HG02970 (cell line): ENCODE measurements at regions not wholly inside any gene's neighbourhood (a gene's known extent, or its start where the extent isn't known, plus 50 kb on each side); places are given as distances from the start of the nearest gene placed in this dataset.
"Not testable (repeated sequence)": the region's sequence is repeated elsewhere in the genome, so short reads cannot be mapped to it uniquely, and the experiment has no call there.

Experiments used
- ATAC-seq: cut with Tn5 transposase; IDR thresholded peaks from one replicate; pipeline ENCODE4 v1.9.1; 2021; ENCODE audit warnings: mild to moderate bottlenecking, moderate library complexity, moderate number of reproducible peaks; ENCODE audit not compliant: unreplicated experiment, low FRiP score

DNA sequence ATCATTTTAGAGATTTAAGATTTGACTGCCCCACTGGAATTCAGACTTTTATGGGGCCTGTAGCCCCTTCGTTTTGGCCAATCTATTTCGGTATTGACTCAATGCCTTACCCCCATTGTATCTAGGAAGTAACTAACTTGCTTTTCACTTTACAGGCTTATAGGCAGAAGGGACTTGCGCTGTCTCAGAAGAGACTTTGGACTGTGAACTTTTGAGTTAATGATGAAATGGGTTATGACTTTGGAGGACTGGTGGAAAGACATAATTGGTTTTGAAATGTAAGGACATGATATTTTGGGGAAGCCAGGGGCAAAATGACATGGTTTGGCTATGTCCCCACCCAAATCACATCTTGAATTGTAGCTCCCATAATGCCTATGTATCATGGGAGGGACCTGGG, 463.0 kb upstream of the KLHL1 start:
- ATAC-seq: no peak

DNA sequence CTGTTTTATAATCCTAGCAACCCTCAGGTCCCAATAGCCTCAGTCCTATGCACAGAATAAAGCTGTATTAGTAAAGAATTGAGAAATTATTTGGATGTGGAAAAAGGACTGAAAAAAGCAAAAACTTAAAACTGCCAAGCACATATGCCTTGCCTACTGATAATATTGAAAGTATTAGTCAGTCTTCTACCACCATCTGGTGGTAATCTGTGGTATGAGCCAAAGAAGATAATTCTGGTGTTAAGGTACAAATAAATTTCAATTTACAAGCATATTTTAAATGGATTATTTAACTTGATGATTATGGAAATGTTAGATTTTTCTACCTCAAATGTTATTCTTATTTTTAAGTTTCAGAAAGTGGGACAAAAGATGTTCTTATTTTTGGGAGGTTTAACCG, 460.3 kb upstream of the KLHL1 start:
- ATAC-seq: no peak

GRCh38 chr13:70544706-70545105, 436.5 kb upstream of the KLHL1 start:
- no peak for ATAC-seq

GRCh38 chr13:70541451-70541850, 433.2 kb upstream of the KLHL1 start:
- ATAC-seq: no peak

- ATAC-seq: no peak
Observed at GRCh38 chr13:70534466-70534865, 426.2 kb upstream of the KLHL1 start.

DNA sequence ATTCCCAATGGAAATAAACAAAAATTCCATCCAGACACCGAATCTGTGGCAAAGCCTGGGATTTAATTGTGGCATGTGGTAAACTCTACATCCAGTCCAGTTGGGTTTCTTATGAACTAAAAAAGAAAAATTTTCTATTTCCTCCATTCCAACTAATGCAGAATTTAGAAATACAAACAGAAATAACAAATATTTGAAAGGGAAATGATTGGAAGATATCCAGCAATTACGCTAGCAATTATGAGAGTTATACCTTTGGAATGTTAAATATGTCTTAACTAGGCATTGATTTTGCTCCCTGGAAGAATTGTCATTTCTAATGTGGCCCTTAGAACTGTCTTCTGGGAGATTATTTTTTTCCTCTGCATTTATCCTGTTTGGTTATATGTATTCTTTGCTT, 421.4 kb upstream of the KLHL1 start:
- ATAC-seq: no peak

DNA sequence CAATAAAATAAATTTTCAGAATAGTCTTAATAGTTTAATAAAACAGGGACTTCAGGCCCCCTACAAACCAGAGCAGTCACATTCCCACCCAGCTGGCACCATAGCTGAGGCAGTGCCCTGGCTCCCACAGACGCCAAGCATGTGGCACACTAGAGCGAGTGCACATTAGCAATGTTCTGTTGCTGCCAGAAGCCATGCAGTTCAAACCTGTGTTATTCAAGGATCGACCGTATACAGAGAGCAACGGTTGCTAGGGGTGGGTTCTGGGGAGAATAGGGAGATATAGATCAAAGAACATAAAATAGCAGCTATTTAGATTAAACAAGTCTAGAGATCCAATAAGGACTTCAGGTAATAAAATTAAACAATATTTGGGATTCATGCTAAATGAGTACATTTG, 419.3 kb upstream of the KLHL1 start:
- no peak for ATAC-seq

DNA sequence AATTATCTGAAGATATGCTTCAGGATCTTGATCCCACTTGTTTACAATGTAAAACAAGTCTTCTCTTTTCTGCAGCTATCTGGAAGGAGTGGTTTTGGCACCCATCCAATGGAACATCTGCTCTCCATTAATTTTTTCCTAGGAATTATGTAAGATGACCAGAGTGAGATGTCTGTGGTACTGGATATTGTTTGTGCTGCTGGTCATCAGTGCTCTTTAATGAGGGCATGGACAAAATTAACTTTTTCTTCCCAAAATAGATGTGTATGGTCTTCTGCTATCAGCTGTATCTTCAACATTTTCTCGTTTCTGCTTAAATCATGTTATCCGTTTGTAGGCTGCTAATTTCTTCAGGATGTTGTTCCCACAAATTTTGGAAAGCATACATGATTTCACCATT, 415.4 kb upstream of the KLHL1 start:
- no peak for ATAC-seq

- ATAC-seq: no peak
Observed at GRCh38 chr13:70520275-70521036, 412.2 kb upstream of the KLHL1 start.

DNA sequence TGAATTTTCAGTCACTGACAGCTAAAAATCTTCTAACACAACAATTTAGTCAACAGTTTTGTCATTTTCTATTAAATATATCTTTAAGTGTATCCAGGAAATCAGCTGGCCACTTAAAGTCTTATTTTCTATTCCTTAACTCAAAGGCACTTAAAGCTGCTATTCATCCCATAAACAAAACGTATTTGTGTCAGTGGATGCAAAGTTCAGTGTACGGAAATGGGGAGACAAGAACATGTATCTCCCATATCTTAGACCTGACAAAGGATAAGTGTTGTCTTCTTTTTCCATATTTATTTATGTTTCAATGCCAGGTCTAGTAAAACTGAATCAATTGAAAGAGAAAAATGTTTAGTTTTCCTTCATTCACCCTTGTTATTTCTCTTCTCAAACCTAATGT, 409.8 kb upstream of the KLHL1 start:
- no peak for ATAC-seq

- no peak for ATAC-seq
Observed at GRCh38 chr13:70516226-70516625, 408.0 kb upstream of the KLHL1 start.

DNA sequence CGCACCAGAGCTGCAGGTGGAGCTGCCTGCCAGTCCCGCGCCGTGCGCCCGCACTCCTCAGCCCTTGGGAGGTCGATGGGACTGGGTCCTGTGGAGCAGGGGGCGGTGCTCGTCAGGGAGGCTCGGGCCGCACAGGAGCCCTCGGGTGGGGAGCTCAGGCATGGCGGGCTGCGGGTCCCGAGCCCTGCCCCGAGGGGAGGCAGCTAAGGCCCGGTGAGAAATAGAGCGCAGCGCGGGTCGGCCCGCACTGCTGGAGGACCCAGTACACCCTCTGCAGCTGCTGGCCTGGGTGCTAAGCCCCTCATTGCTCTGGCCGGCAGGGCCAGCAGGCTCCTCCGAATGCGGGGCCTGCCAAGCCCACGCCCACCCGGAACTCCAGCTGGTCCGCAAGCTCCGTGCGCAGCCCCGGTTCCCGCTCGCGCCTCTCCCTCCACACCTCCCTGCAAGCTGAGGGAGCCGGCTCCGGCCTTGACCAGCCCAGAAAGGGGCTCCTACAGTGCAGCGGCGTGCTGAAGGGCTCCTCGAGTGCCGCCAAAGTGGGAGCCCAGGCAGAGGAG, 403.7 kb upstream of the KLHL1 start:
- ATAC-seq: not testable (repeated sequence)

- ATAC-seq: no peak
Observed at GRCh38 chr13:70505809-70506208, 397.6 kb upstream of the KLHL1 start.

DNA sequence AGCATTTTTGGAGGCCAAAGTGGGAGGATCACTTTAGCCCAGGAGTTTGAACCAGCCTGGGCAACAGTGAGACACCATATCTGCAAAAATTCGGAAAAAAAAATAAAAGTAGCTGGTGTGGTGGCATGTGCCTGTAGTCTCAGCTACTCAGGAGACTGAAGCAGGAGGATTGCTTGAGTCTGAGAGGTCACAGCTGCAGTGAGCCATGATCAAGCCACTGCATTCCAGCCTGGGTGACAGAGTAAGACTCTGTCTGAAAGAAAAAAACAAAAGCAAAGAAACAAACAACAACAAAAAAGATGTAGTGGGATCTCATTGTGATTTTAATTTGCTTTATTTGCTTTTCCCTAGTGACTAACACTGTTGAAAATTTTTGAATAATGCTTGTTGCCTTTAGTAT, 394.7 kb upstream of the KLHL1 start:
- ATAC-seq: no peak

GRCh38 chr13:70490320-70490935, 382.2 kb upstream of the KLHL1 start:
- ATAC-seq: no peak

DNA sequence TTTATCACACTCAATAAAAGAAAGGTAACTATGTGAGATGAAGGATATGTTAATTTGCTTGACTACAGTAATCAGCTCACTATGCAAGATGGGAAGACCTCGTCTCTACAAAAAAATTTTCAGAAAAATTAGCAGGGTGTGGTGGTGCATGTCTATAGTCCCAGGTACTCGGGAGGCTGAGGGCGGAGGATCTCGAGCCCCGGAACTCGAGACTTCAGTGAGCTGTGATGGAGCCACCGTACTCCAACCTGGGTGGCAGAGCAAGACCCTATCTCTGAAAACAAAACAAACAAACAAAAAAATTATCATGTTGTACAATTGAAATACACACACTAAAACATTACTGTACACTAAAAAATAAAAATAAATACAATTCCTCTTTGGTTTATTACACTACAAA, 376.7 kb upstream of the KLHL1 start:
- ATAC-seq: no peak

DNA sequence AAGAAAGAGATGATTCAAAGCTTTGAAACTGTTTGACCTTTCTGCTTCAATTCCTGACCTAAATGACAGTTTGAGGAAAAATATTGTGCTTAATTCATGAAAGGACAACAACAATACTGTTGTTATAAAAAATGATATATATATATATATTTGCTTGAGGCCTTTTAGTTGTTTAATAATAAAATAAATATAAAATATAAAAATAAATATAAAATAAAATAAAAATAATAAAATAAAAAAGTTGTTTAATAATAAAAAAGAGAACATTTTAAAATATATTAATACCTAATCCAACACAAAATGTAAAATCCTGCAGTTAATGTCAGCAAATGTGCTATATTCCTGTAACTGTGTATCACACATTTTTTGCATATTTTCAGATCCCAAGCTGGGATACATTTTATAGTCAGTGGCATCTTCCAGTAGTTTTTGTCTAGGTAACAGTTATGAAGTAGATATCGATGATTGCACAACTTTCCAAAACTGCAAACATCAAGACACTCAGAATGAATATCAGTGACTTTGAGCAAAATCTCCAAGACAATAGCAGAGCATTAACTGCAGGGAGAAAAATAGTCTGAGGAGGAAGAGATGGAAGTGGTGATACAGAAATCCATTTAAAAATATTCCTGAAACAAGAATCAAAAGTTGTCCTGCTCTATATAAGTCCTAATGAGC, 375.5 kb upstream of the KLHL1 start:
- no peak for ATAC-seq

- ATAC-seq: no peak
Observed at GRCh38 chr13:70473907-70474306, 365.7 kb upstream of the KLHL1 start.

DNA sequence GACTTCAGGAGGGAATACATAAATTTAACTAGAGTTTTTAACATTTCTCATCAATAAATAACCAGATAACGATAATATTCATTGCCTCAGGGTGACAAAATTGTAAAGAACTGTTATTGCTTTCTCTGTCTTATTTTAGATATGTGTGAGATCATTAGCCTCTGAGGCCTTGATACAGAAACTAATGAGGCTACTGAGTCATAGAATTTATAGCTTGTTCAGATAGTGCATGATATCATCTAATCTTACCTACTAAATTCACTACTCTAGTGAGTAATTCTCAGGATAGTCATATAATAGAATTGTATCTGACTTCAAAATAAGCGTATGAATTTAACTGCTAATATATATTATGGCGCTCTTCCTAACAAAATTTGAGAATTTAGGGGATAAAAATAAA, 360.8 kb upstream of the KLHL1 start:
- ATAC-seq: no peak

DNA sequence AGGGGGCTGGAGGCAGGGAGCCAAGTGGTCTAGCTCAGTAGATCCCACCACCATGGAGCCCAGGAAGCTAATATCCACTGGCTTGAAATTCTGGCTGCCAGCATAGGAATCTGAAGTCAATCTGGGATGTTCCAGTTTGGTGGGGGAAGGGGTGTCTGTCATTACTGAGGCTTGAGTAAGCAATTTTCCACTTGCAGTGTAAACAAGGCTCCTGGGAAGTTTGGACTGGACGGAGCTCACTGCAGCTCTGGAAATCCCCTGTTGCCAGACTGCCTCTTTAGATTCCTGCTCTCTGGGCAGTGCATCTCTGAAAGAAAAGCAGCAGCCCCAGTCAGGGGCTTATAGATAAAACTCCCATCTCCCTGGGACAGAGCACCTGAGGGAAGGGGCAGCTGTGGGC, 349.2 kb upstream of the KLHL1 start:
- no peak for ATAC-seq

GRCh38 chr13:70448820-70449219, 340.6 kb upstream of the KLHL1 start:
- no peak for ATAC-seq
